ENCODE measurements at regions not wholly inside any gene's neighbourhood (a gene's known extent, or its start where the extent isn't known, plus 50 kb on each side); places are given as distances from the start of the nearest gene placed in this dataset.
"Not testable (repeated sequence)": the region's sequence is repeated elsewhere in the genome, so short reads cannot be mapped to it uniquely, and the experiment has no call there.

DNA sequence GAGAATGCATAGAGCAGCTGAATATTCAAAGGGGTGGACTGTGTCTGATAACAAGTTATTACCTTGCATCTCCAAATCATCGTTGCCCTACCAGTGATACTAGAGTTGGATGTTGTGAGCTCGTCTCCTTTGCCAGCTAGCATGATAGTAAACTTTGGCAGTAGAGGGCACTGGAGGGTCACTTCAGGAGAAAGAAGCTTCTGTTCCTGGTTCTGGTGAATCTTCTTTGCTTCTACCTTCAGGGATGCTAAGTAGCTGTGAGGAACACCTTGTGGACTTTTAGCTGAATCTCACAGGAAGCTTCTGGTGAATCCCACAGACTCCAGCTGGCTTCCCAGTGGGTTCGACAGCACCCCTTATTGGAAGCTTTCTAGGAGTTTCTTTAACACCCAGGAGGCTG is 626.6 kb upstream of the SGCD start:
- Histone ChIP-seq H3K4me3 (ENCODE audit: low read depth in 1 of 5, low read length in 5 of 5) (no peak overlapping the region), H3K36me3 (ENCODE audit: control insufficient read depth in 5 of 5, insufficient read depth in 5 of 5, low read length in 5 of 5) (no peaks in the 10 kb centered on the region), H3K9ac (ENCODE audit: low read length in 5 of 5) (no peak overlapping the region), H3K27me3 (ENCODE audit: control insufficient read depth in 5 of 5, insufficient read depth in 4 of 5, low read length in 5 of 5) (no peaks in the 10 kb centered on the region), H3K27ac (ENCODE audit: low read depth, low read length) (no peak overlapping the region), H3K9me3 (ENCODE audit: control insufficient read depth in 5 of 5, low read length in 5 of 5) (peaks cover 0 to 3% (median 0%) of the 10 kb centered on the region in 5 donors), H3K4me1 (ENCODE audit: control insufficient read depth in 5 of 5, insufficient read depth in 5 of 5, low read length in 5 of 5) (no peaks in the 10 kb centered on the region)

DNA sequence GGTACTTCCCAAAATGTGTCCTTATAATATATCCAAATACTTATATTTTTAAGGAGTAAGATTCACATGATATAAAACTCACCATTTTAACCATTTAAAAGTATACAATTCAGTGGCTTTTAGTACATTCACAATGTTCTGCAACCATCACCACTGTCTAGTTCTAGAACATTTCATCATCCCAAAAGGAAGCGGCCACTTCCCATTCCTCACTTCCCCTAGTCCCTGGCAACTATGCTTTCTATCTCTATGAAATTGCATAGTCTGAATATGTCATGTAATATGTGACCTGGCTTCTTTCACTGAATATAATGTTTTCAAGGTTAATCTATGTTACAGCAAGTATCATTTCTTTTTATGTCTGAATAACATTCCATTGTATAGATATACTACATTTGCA is 615.1 kb upstream of the SGCD start:
- no peaks in the 10 kb centered on the region for H3K9me3 ChIP-seq (ENCODE audit: control insufficient read depth in 5 of 5, low read length in 5 of 5)
- H3K4me1 ChIP-seq (ENCODE audit: control insufficient read depth in 5 of 5, insufficient read depth in 5 of 5, low read length in 5 of 5) = no peaks in the 10 kb centered on the region
- H3K27ac ChIP-seq (ENCODE audit: low read depth, low read length) = no peak overlapping the region
- no peak overlapping the region for H3K4me3 ChIP-seq (ENCODE audit: low read depth in 1 of 5, low read length in 5 of 5)
- no peaks in the 10 kb centered on the region for H3K36me3 ChIP-seq (ENCODE audit: control insufficient read depth in 5 of 5, insufficient read depth in 5 of 5, low read length in 5 of 5)
- H3K27me3 ChIP-seq (ENCODE audit: control insufficient read depth in 5 of 5, insufficient read depth in 4 of 5, low read length in 5 of 5) = no peaks in the 10 kb centered on the region
- no peak overlapping the region for H3K9ac ChIP-seq (ENCODE audit: low read length in 5 of 5)

DNA sequence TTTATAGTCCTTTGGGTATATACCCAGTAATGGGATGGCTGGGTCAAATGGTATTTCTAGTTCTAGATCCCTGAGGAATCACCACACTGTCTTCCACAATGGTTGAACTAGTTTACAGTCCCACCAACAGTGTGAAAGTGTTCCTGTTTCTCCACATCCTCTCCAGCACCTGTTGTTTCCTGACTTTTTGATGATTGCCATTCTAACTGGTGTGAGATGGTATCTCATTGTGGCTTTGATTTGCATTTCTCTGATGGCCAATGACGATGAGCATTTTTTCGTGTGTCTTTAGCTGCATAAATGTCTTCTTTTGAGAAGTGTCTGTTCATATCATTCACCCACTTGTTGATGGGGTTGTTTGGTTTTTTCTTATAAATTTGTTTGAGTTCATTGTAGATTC is 612.5 kb upstream of the SGCD start:
- H3K9ac ChIP-seq (ENCODE audit: low read length in 5 of 5); H3K27me3 ChIP-seq (ENCODE audit: control insufficient read depth in 5 of 5, insufficient read depth in 4 of 5, low read length in 5 of 5); H3K27ac ChIP-seq (ENCODE audit: low read depth, low read length); H3K4me3 ChIP-seq (ENCODE audit: low read depth in 1 of 5, low read length in 5 of 5); H3K9me3 ChIP-seq (ENCODE audit: control insufficient read depth in 5 of 5, low read length in 5 of 5); H3K4me1 ChIP-seq (ENCODE audit: control insufficient read depth in 5 of 5, insufficient read depth in 5 of 5, low read length in 5 of 5); H3K36me3 ChIP-seq (ENCODE audit: control insufficient read depth in 5 of 5, insufficient read depth in 5 of 5, low read length in 5 of 5): not testable (repeated sequence)

- Histone ChIP-seq H3K27me3 (ENCODE audit: control insufficient read depth in 5 of 5, insufficient read depth in 4 of 5, low read length in 5 of 5) (peaks cover 27 to 44% (median 34%) of the 10 kb centered on the region in 5 donors), H3K4me3 (ENCODE audit: low read depth in 1 of 5, low read length in 5 of 5) (no peak overlapping the region), H3K9ac (ENCODE audit: low read length in 5 of 5) (no peak overlapping the region), H3K27ac (ENCODE audit: low read depth, low read length) (no peak overlapping the region), H3K4me1 (ENCODE audit: control insufficient read depth in 5 of 5, insufficient read depth in 5 of 5, low read length in 5 of 5) (peaks cover 0 to 22% (median 19%) of the 10 kb centered on the region in 5 donors), H3K9me3 (ENCODE audit: control insufficient read depth in 5 of 5, low read length in 5 of 5) (no peaks in the 10 kb centered on the region), H3K36me3 (ENCODE audit: control insufficient read depth in 5 of 5, insufficient read depth in 5 of 5, low read length in 5 of 5) (no peaks in the 10 kb centered on the region)
Measured at GRCh38 chr5:155726267-155726666, 600.7 kb upstream of the SGCD start.

DNA sequence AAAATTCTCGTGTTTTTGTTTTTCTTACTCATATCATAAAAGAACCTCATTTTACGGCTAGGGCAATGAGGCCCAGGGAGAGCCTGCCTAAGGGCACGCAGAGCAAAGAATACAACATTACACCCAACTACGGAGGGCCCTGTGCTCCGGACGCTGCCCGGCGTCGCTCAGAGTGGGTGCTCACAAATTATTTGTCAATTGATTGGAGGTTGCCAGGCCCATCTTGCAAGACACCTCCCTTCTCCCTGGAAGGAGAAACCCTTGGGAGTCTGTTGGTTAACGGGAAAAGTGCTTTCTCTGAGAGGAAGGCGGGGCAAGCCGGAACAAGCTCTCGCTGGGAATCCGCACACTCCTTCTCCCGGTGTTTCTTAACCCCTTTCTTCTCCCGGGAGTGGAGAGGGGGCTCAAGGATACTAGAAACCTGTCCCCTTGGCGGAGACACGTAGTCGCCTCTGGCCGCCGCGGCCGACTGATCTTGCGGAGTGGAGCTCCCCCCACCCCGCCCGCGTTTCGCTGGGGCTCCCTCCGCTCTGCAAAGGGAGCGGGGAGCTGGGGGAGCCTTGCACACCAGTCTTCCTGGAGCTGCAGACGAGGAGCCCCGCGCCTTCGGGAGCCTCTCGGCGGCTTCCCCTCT is 599.3 kb upstream of the SGCD start:
- Histone ChIP-seq H3K9me3 (ENCODE audit: control insufficient read depth in 5 of 5, low read length in 5 of 5) (no peaks in the 10 kb centered on the region), H3K27me3 (ENCODE audit: control insufficient read depth in 5 of 5, insufficient read depth in 4 of 5, low read length in 5 of 5) (peaks cover 29 to 48% (median 41%) of the 10 kb centered on the region in 5 donors), H3K36me3 (ENCODE audit: control insufficient read depth in 5 of 5, insufficient read depth in 5 of 5, low read length in 5 of 5) (no peaks in the 10 kb centered on the region), H3K4me1 (ENCODE audit: control insufficient read depth in 5 of 5, insufficient read depth in 5 of 5, low read length in 5 of 5) (peaks cover 0 to 22% (median 19%) of the 10 kb centered on the region in 5 donors), H3K27ac (ENCODE audit: low read depth, low read length) (no peak overlapping the region), H3K9ac (ENCODE audit: low read length in 5 of 5) (no peak overlapping the region), H3K4me3 (ENCODE audit: low read depth in 1 of 5, low read length in 5 of 5) (peak overlapping the region in 3 of 5 donors; percentile 39 to 61 (median 59))

DNA sequence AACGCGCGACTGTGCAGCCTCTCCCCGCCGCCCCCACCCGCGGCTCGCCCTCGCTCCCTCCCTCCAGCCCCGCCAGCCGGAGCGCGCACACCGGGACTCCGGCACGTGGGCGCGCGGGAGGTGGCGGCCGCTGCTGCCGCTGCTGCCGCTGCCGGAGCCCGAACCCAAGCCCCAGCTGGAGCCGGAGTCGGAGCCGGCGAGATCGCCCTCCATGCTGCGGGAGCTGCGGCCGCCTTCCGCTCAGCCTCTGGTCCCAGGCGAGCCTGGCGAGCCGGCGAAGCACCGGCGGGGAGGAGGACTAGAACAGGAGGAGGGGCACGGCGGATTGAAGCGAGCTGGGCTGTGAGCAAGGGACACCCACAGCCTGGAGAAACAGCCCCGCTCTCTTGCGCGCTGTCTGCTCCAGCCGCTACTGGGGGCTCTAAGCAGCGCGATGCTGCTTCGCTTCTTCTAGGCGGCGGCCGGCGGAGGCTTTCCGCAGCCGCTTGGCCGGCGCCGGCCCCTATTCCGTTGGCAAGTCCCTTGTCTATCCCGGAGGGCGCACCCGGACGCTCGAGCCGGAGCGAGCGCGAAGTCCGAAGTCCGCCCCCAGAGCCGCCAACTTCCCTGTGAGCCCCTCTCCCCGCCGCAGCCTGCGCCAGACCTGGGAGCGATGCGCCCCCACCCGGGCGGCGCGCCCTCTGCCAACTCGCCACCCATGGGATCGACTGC is 598.7 kb upstream of the SGCD start:
- Histone ChIP-seq H3K27ac (ENCODE audit: low read depth, low read length) (no peak overlapping the region), H3K4me1 (ENCODE audit: control insufficient read depth in 5 of 5, insufficient read depth in 5 of 5, low read length in 5 of 5) (peaks cover 0 to 22% (median 19%) of the 10 kb centered on the region in 5 donors), H3K27me3 (ENCODE audit: control insufficient read depth in 5 of 5, insufficient read depth in 4 of 5, low read length in 5 of 5) (peaks cover 26 to 49% (median 41%) of the 10 kb centered on the region in 5 donors), H3K9me3 (ENCODE audit: control insufficient read depth in 5 of 5, low read length in 5 of 5) (no peaks in the 10 kb centered on the region), H3K9ac (ENCODE audit: low read length in 5 of 5) (no peak overlapping the region), H3K4me3 (ENCODE audit: low read depth in 1 of 5, low read length in 5 of 5) (peak overlapping the region in 3 of 5 donors; percentile 46 to 61 (median 59)), H3K36me3 (ENCODE audit: control insufficient read depth in 5 of 5, insufficient read depth in 5 of 5, low read length in 5 of 5) (no peaks in the 10 kb centered on the region)

- H3K27ac ChIP-seq (ENCODE audit: low read depth, low read length) = no peak overlapping the region
- no peak overlapping the region for H3K9ac ChIP-seq (ENCODE audit: low read length in 5 of 5)
- no peaks in the 10 kb centered on the region for H3K9me3 ChIP-seq (ENCODE audit: control insufficient read depth in 5 of 5, low read length in 5 of 5)
Measured at GRCh38 chr5:155728857-155729683, 597.9 kb upstream of the SGCD start.

DNA sequence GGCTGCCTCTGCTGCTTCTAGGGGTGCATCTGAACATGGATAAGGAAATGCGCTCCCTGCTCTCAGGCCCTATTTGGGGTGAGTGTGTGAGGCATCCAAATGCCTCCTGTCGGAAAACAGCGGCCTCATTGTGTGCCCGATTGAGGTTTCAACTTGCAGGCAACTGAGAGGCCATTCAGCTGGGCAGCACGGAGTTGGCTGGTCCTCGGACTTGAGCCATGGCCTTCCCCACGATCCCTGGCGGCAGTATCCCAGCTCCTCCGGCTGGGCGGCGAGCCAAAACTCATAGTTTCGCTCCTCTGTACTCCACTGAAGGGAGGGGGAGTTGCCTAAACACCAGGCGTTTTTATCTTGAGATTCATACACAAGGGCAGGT is 597.3 kb upstream of the SGCD start:
- Histone ChIP-seq H3K27ac (ENCODE audit: low read depth, low read length) (no peak overlapping the region), H3K36me3 (ENCODE audit: control insufficient read depth in 5 of 5, insufficient read depth in 5 of 5, low read length in 5 of 5) (no peaks in the 10 kb centered on the region), H3K4me1 (ENCODE audit: control insufficient read depth in 5 of 5, insufficient read depth in 5 of 5, low read length in 5 of 5) (peaks cover 0 to 22% (median 19%) of the 10 kb centered on the region in 5 donors), H3K9ac (ENCODE audit: low read length in 5 of 5) (no peak overlapping the region), H3K27me3 (ENCODE audit: control insufficient read depth in 5 of 5, insufficient read depth in 4 of 5, low read length in 5 of 5) (peaks cover 26 to 47% (median 41%) of the 10 kb centered on the region in 5 donors), H3K9me3 (ENCODE audit: control insufficient read depth in 5 of 5, low read length in 5 of 5) (no peaks in the 10 kb centered on the region), H3K4me3 (ENCODE audit: low read depth in 1 of 5, low read length in 5 of 5) (no peak overlapping the region)

More at GRCh38 chr5:155728857-155729683, 597.9 kb upstream of the SGCD start:
- peak overlapping the region in 4 of 5 donors; percentile 29 to 61 (median 52) for H3K4me3 ChIP-seq (ENCODE audit: low read depth in 1 of 5, low read length in 5 of 5)
- H3K36me3 ChIP-seq (ENCODE audit: control insufficient read depth in 5 of 5, insufficient read depth in 5 of 5, low read length in 5 of 5) = no peaks in the 10 kb centered on the region
- peaks cover 0 to 22% (median 19%) of the 10 kb centered on the region in 5 donors for H3K4me1 ChIP-seq (ENCODE audit: control insufficient read depth in 5 of 5, insufficient read depth in 5 of 5, low read length in 5 of 5)
- peaks cover 26 to 49% (median 41%) of the 10 kb centered on the region in 5 donors for H3K27me3 ChIP-seq (ENCODE audit: control insufficient read depth in 5 of 5, insufficient read depth in 4 of 5, low read length in 5 of 5)

DNA sequence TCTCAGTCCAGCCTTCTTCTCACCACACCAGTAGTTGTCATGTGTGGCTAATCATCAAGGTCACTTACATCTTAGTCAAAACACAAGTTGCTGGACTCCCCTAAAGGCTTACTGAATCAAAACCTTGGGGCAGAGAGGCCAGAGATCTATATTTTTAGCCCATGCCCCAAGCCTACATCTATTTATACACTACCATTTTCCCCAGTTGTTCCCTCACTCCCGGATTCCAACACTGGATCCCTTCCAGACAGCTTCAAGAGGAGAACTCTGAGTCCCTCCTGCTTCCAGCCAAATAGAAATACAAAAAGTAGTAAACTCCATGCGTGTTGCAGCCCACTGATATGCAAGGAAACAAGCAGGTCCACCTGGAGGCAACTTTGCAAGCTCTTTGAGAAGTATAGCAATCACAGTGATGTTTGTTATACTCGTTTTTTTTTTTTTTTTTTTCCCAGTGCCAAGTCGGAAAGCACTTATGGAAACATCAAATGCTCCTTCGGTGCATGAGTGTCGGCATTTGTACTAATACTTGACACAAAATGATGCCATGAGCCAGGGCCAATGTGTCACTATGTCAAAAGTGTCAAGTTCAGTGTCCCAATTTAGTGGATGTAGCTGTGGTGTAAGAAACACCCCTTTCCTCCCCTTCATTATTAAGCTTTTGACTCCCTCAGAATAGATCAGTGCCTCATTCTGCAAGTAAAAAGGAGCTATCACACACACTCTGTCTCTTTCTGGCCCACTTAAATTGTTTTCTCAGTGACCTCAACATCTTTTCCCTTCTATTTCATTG is 594.2 kb upstream of the SGCD start:
- H3K9me3 ChIP-seq (ENCODE audit: control insufficient read depth in 5 of 5, low read length in 5 of 5) = no peaks in the 10 kb centered on the region
- no peak overlapping the region for H3K27ac ChIP-seq (ENCODE audit: low read depth, low read length)
- no peaks in the 10 kb centered on the region for H3K36me3 ChIP-seq (ENCODE audit: control insufficient read depth in 5 of 5, insufficient read depth in 5 of 5, low read length in 5 of 5)
- peaks cover 0 to 20% (median 16%) of the 10 kb centered on the region in 5 donors for H3K4me1 ChIP-seq (ENCODE audit: control insufficient read depth in 5 of 5, insufficient read depth in 5 of 5, low read length in 5 of 5)
- peaks cover 17 to 37% (median 31%) of the 10 kb centered on the region in 5 donors for H3K27me3 ChIP-seq (ENCODE audit: control insufficient read depth in 5 of 5, insufficient read depth in 4 of 5, low read length in 5 of 5)
- no peak overlapping the region for H3K9ac ChIP-seq (ENCODE audit: low read length in 5 of 5)
- no peak overlapping the region for H3K4me3 ChIP-seq (ENCODE audit: low read depth in 1 of 5, low read length in 5 of 5)

Data from subcutaneous abdominal adipose tissue (tissue), 5 donors.